ENCODE measurements at regions not wholly inside any gene's neighbourhood (a gene's known extent, or its start where the extent isn't known, plus 50 kb on each side); places are given as distances from the start of the nearest gene placed in this dataset.

GRCh38 chrX:107567370-107567769 is 60.9 kb upstream of the PRPS1 start:
- Histone ChIP-seq H3K4me3 (ENCODE audit: low read length in 3 of 3) (no peak overlapping the region), H3K9ac (ENCODE audit: low read length in 3 of 3) (no peak overlapping the region), H3K27ac (ENCODE audit: low read depth in 2 of 2, low read length in 2 of 2) (no peak overlapping the region), H3K9me3 (ENCODE audit: control insufficient read depth in 2 of 3, insufficient read depth in 1 of 3, low read length in 3 of 3) (no peaks in the 10 kb centered on the region), H3K4me1 (ENCODE audit: control insufficient read depth in 2 of 3, insufficient read depth in 2 of 3, low read depth in 1 of 3, low read length in 3 of 3) (no peaks in the 10 kb centered on the region), H3K27me3 (ENCODE audit: control insufficient read depth, insufficient read depth, low read length) (no peaks in the 10 kb centered on the region), H3K36me3 (ENCODE audit: control insufficient read depth in 2 of 3, insufficient read depth in 3 of 3, low read length in 3 of 3) (no peaks in the 10 kb centered on the region)
- DNase-seq, result no peak
- intact Hi-C loops (cut with DNase I), result no loop called here
- FAIRE-seq, result no peak
- no peak for TF ChIP-seq CTCF (IDR thresholded peaks at IDR 0.05; ENCODE audit: borderline replicate concordance, extremely low read depth, insufficient read depth)

GRCh38 chrX:107571296-107571998 is 56.9 kb upstream of the PRPS1 start:
- no peak for TF ChIP-seq CTCF (IDR thresholded peaks at IDR 0.05; ENCODE audit: borderline replicate concordance, extremely low read depth, insufficient read depth)
- no peak for DNase-seq
- no peaks in the 10 kb centered on the region for H3K4me1 ChIP-seq (ENCODE audit: control insufficient read depth in 2 of 3, insufficient read depth in 2 of 3, low read depth in 1 of 3, low read length in 3 of 3)
- no peak overlapping the region for H3K9ac ChIP-seq (ENCODE audit: low read length in 3 of 3)
- no peak for FAIRE-seq
- intact Hi-C loops (cut with DNase I), result no loop called here
- no peaks in the 10 kb centered on the region for H3K9me3 ChIP-seq (ENCODE audit: control insufficient read depth in 2 of 3, insufficient read depth in 1 of 3, low read length in 3 of 3)
- H3K4me3 ChIP-seq (ENCODE audit: low read length in 3 of 3), result no peak overlapping the region
- H3K36me3 ChIP-seq (ENCODE audit: control insufficient read depth in 2 of 3, insufficient read depth in 3 of 3, low read length in 3 of 3), result no peaks in the 10 kb centered on the region
- H3K27me3 ChIP-seq (ENCODE audit: control insufficient read depth, insufficient read depth, low read length), result no peaks in the 10 kb centered on the region
- no peak overlapping the region for H3K27ac ChIP-seq (ENCODE audit: low read depth in 2 of 2, low read length in 2 of 2)

GRCh38 chrX:107573016-107573415 is 55.3 kb upstream of the PRPS1 start:
- intact Hi-C loops (cut with DNase I), result no loop called here
- H3K4me3 ChIP-seq (ENCODE audit: low read length in 3 of 3), result no peak overlapping the region
- DNase-seq (no peak), FAIRE-seq (no peak)
- no peak for TF ChIP-seq CTCF (IDR thresholded peaks at IDR 0.05; ENCODE audit: borderline replicate concordance, extremely low read depth, insufficient read depth)
- no peaks in the 10 kb centered on the region for H3K36me3 ChIP-seq (ENCODE audit: control insufficient read depth in 2 of 3, insufficient read depth in 3 of 3, low read length in 3 of 3)
- no peak overlapping the region for H3K9ac ChIP-seq (ENCODE audit: low read length in 3 of 3)
- H3K27ac ChIP-seq (ENCODE audit: low read depth in 2 of 2, low read length in 2 of 2), result no peak overlapping the region
- H3K9me3 ChIP-seq (ENCODE audit: control insufficient read depth in 2 of 3, insufficient read depth in 1 of 3, low read length in 3 of 3), result no peaks in the 10 kb centered on the region
- H3K27me3 ChIP-seq (ENCODE audit: control insufficient read depth, insufficient read depth, low read length), result no peaks in the 10 kb centered on the region
- no peaks in the 10 kb centered on the region for H3K4me1 ChIP-seq (ENCODE audit: control insufficient read depth in 2 of 3, insufficient read depth in 2 of 3, low read depth in 1 of 3, low read length in 3 of 3)
